Activated naive CD8-positive, alpha-beta T cell treated with anti-CD3 and anti-CD28 coated beads, Interleukin-2, amount 50 U/mL, for 24 hours (primary cell): ENCODE measurements at regions not wholly inside any gene's neighbourhood (a gene's known extent, or its start where the extent isn't known, plus 50 kb on each side); places are given as distances from the start of the nearest gene placed in this dataset.

Experiments used
- ATAC-seq: fragments of 150-1000 bp; cut with Tn5 transposase; one replicate; pipeline ENCODE4 v1.10.0; 2021
- DNase-seq: peaks from one replicate; pipeline ENCODE4 v3.0.0; 2021
- H3K27ac Mint-ChIP-seq: one replicate; pipeline ENCODE4 v1.8.0; 2021; ENCODE audit warnings: mild to moderate bottlenecking, mixed read lengths
- H3K27me3 Mint-ChIP-seq: one replicate; pipeline ENCODE4 v1.8.0; 2021; ENCODE audit warnings: mixed read lengths
- H3K36me3 Mint-ChIP-seq: one replicate; pipeline ENCODE4 v1.8.0; 2021; ENCODE audit warnings: low read depth, mixed read lengths
- H3K4me1 Mint-ChIP-seq: one replicate; pipeline ENCODE4 v1.8.0; 2021; ENCODE audit warnings: mixed read lengths
- H3K4me3 Mint-ChIP-seq: one replicate; pipeline ENCODE4 v1.8.0; 2021; ENCODE audit warnings: mild to moderate bottlenecking, moderate library complexity, mixed read lengths
- H3K9me3 Mint-ChIP-seq: one replicate; pipeline ENCODE4 v1.8.0; 2021; ENCODE audit warnings: mixed read lengths

DNA sequence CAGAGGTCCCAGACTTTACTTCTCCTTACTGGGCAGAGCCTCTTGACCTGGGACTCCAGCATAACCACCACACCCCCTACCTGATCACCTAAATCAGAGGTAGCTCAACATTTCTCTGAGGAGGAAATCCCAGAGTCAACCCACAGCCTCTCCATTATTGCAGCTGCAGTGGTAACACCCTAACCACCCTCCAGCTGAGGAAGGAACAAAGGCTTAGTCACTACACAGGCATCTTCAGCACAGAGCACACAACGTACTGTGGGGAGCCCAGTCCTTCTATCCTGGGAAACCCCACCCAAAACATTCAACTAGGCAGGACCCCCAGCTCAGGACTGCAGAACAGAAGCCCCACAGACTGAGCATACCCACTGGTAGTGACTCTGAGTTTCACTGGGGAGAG is 824.7 kb upstream of the SLITRK5 start:
- no peaks in the 10 kb centered on the region for H3K36me3 Mint-ChIP-seq
- ATAC-seq (no peak), DNase-seq (no peak)

DNA sequence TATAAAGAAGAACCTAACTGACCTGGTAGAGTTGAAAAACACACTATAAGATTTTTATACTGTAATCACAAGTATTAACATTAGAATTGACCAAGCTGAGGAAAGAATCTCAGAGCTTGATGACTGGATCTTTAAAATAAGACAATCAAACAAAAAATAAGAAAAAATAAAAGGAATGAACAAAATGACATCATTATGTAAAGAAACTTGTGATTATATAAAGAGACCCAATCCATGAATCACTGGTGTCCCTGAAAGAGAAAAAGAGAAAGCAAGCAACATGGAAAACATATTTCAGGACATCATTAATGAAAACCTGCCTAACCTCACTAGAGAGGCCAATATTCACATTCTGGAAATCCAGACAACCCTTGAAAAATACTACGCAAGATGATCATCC is 822.5 kb upstream of the SLITRK5 start:
- no peaks in the 10 kb centered on the region for H3K27me3 Mint-ChIP-seq
- DNase-seq: no peak
- H3K36me3 Mint-ChIP-seq: no peaks in the 10 kb centered on the region
- ATAC-seq: no peak
- H3K27ac Mint-ChIP-seq: no peak overlapping the region
- H3K9me3 Mint-ChIP-seq: peaks cover 9% of the 10 kb centered on the region
- H3K4me1 Mint-ChIP-seq: no peaks in the 10 kb centered on the region
- H3K4me3 Mint-ChIP-seq: no peak overlapping the region

More for the DNA sequence above, 824.7 kb upstream of the SLITRK5 start:
- Mint-ChIP-seq H3K4me3 (no peak overlapping the region), H3K4me1 (no peaks in the 10 kb centered on the region), H3K9me3 (peaks cover 9% of the 10 kb centered on the region), H3K27ac (no peak overlapping the region), H3K27me3 (no peaks in the 10 kb centered on the region)

DNA sequence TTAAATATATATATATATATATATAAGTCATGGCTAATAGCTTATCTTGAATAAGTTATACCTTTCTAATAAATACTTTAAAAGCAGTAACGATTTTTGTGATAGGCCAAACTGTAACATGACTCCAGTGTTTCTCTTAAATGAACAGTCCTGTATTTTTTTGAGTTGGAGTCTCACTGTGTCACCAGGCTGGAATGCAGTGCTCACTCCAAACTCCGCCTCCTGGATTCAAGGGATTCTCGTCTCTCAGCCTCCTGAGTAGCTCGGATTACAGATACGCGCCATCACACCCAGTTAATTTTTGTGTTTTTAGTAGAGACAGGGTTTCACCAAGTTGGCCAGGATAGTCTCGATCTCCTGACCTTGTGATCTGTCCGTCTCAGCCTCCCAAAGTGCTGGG is 814.2 kb upstream of the SLITRK5 start:
- H3K27me3 Mint-ChIP-seq: no peaks in the 10 kb centered on the region
- ATAC-seq (no peak), DNase-seq (no peak)
- no peak overlapping the region for H3K27ac Mint-ChIP-seq
- no peaks in the 10 kb centered on the region for H3K4me1 Mint-ChIP-seq
- no peak overlapping the region for H3K4me3 Mint-ChIP-seq
- H3K9me3 Mint-ChIP-seq: no peaks in the 10 kb centered on the region
- no peaks in the 10 kb centered on the region for H3K36me3 Mint-ChIP-seq

DNA sequence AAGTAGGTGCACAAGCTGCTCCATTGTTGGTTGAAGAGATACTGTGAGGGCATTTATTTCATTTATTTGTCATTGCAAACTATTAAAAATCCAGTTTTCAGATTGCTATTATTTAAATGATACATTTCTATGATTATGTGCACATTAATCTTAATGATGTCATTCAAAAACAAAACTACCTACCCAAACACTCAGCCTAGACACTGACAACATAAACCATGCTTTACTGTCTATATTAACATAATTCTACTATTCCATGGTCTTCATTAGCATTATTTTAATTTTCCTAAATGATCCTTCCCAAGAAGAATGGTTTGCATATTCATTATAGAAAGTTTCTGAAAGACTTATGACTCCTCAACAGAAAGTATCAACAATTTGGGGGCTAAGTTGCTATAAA is 813.0 kb upstream of the SLITRK5 start:
- DNase-seq: no peak
- ATAC-seq: no peak
- H3K4me3 Mint-ChIP-seq: no peak overlapping the region
- no peak overlapping the region for H3K27ac Mint-ChIP-seq
- H3K9me3 Mint-ChIP-seq: peaks cover 2% of the 10 kb centered on the region
- H3K27me3 Mint-ChIP-seq: no peaks in the 10 kb centered on the region
- no peaks in the 10 kb centered on the region for H3K4me1 Mint-ChIP-seq
- H3K36me3 Mint-ChIP-seq: no peaks in the 10 kb centered on the region

DNA sequence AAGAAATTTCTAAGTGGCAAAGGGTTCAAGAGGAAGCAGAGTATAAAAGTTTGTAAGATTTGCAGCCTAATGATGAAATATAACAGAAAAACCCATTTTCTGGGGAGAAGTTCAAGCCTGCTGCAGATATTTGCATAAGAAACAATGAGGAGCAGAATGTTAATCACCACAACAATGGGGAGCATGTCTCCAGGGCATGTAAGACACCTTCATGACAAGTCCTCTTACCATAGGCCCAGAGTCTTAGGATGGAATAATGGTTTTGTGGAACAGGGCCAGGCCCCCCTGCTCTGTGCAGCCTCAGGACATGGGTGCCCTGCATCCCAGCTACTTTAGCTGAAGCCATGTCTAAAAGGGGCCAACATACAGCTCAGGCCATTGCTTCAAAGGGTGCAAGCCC is 809.0 kb upstream of the SLITRK5 start:
- Mint-ChIP-seq H3K4me1 (no peaks in the 10 kb centered on the region), H3K4me3 (no peak overlapping the region), H3K9me3 (peaks cover 6% of the 10 kb centered on the region), H3K36me3 (no peaks in the 10 kb centered on the region), H3K27me3 (no peaks in the 10 kb centered on the region), H3K27ac (no peak overlapping the region)
- ATAC-seq: no peak
- no peak for DNase-seq

DNA sequence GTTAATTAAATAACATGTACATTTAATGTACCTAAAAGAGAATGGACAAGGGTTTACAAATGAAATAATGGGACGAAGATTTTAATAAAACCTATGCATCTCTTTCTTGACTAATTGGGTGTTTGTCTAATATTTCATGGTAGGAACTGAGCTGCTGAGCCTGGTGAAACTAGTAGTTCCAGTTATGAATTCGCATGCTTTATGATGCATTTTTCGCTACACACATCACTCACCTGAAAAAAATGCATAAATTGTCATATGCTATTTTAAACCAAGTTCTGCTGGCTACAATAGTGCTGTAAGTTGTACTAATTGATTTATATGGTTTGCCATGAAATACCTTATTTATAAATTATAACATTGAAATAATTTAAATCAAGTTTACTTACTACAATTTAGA is 806.8 kb upstream of the SLITRK5 start:
- no peaks in the 10 kb centered on the region for H3K36me3 Mint-ChIP-seq

DNA sequence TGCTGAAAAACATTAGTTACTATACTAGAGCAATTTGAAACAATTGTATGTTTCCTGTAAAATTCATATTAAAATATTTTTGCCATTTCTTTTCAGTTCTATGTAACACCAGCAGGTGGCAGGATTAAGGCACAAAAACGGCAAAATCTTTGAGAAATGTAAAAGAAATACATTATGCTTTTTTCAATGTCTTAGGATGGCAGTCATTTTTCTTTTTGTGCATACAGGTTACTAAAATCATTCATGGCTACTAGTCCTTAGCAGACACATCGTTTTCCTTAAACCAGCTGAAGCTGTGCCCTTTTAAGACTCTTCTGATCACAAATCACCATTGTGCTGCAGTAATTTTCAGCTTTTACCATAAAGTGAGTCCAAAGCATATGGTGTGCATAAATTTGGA is 800.7 kb upstream of the SLITRK5 start:
- Mint-ChIP-seq H3K27ac (no peak overlapping the region), H3K4me3 (no peak overlapping the region), H3K27me3 (no peaks in the 10 kb centered on the region), H3K36me3 (no peaks in the 10 kb centered on the region), H3K9me3 (no peaks in the 10 kb centered on the region), H3K4me1 (no peaks in the 10 kb centered on the region)
- ATAC-seq (no peak), DNase-seq (no peak)

More for the DNA sequence above, 806.8 kb upstream of the SLITRK5 start:
- ATAC-seq: no peak
- Mint-ChIP-seq H3K27ac (no peak overlapping the region), H3K4me3 (no peak overlapping the region), H3K4me1 (no peaks in the 10 kb centered on the region), H3K27me3 (no peaks in the 10 kb centered on the region), H3K9me3 (peaks cover 6% of the 10 kb centered on the region)
- no peak for DNase-seq

DNA sequence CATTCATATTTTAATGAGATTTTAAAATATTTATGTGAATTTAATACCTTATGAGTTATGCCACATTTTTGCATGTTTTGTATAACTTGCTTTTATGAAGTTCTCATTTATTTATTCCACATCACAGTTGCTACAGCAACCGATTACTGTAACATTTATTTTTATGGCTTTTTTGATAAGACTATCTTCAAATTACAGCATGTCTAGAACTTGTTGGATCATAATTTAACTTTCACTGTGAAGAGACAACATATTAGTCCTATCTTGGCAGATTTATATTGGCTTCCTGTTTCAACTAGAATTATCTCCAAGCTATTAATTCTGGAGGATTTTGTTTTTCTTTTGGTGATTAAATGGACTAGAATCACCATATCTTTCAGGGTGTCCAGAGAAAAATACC is 793.7 kb upstream of the SLITRK5 start:
- Mint-ChIP-seq H3K27ac (no peak overlapping the region), H3K36me3 (no peaks in the 10 kb centered on the region), H3K4me1 (no peaks in the 10 kb centered on the region), H3K9me3 (peaks cover 1% of the 10 kb centered on the region), H3K27me3 (no peaks in the 10 kb centered on the region), H3K4me3 (no peak overlapping the region)
- DNase-seq: no peak
- no peak for ATAC-seq

DNA sequence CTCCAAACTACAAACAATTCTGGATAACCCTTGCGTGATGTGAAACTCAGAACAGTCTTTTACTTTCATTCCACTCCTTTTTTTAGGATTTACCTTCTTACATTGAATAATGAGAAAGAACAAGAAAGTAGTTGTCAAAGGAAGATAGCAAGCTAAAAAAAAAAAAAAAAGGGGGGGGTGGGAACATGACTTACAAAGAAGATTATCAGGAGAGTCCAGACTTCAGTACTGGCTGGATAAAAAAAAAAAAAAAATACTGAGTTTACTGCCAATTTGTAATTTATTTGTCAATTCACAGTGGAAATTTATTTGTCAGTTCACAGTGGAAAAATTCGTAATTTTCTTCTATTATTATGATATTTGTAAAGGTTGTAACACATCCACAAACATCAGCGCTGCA is 792.4 kb upstream of the SLITRK5 start:
- no peaks in the 10 kb centered on the region for H3K4me1 Mint-ChIP-seq
- DNase-seq: no peak

DNA sequence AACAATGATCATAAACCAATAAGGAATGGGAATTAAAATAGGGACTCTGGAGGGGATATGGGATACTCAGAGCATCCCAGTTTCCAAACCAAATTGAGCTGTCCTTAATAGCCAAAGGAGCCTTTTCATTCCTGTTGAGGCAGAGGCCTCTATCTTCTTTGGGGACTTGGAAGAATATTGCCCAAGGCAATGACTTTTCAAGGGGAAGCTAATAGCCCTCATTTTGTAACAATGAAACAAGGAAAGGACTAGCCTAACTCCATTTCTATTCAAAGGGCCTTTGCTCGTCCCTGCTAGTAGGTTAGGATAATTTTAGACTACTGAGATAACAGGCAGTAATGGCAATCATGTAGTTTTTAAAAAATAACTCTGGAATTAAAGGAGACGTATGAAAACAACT is 789.8 kb upstream of the SLITRK5 start:
- no peak overlapping the region for H3K4me3 Mint-ChIP-seq
- DNase-seq (no peak), ATAC-seq (no peak)
- H3K36me3 Mint-ChIP-seq: no peaks in the 10 kb centered on the region
- H3K4me1 Mint-ChIP-seq: no peaks in the 10 kb centered on the region
- H3K9me3 Mint-ChIP-seq: peaks cover 12% of the 10 kb centered on the region
- no peaks in the 10 kb centered on the region for H3K27me3 Mint-ChIP-seq
- H3K27ac Mint-ChIP-seq: no peak overlapping the region

More for the DNA sequence above, 792.4 kb upstream of the SLITRK5 start:
- Mint-ChIP-seq H3K27me3 (no peaks in the 10 kb centered on the region), H3K4me3 (no peak overlapping the region), H3K27ac (no peak overlapping the region), H3K9me3 (peaks cover 5% of the 10 kb centered on the region), H3K36me3 (no peaks in the 10 kb centered on the region)
- no peak for ATAC-seq

DNA sequence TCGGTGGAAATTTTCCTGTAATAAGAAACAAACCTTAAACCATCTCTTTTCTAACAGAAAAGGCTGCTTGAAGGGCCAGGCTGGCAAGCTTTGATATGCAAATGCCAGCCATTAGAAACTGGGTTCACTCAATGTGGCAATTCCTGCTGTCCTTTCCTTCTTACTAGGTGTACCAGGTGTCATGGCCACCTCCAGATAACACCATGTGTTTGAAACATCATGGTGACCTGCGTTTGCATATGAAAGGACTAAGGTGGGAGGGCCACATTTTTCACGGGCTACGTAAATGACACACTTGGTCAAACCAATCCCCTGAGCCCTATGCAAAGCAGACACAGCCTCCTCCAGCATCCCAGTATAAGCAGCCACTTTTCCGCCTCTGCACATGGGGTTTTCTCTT is 789.1 kb upstream of the SLITRK5 start:
- ATAC-seq (no peak), DNase-seq (no peak)
- Mint-ChIP-seq H3K4me1 (no peaks in the 10 kb centered on the region), H3K4me3 (no peak overlapping the region), H3K27me3 (no peaks in the 10 kb centered on the region), H3K27ac (no peak overlapping the region), H3K9me3 (peaks cover 12% of the 10 kb centered on the region), H3K36me3 (no peaks in the 10 kb centered on the region)

DNA sequence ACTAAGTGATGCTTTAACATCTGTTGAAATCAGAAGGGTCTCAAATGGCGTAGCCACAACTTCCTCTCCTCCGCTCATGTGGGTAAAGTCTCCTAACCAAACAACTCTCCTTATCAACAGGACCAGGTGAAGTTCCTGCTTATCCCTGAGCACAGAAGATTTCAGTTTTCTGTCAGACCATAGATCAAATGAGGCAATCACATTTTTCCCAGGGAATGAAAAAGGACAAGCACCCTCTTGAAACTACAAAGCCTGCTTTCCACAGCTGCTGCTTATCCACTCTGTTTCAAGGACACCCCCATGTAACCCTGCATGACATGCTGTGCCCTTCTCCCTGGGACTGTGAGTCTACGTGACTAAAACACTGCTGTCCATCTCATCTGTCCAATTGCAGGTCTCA is 788.3 kb upstream of the SLITRK5 start:
- no peak overlapping the region for H3K4me3 Mint-ChIP-seq
- ATAC-seq (no peak), DNase-seq (no peak)
- no peaks in the 10 kb centered on the region for H3K27me3 Mint-ChIP-seq
- H3K9me3 Mint-ChIP-seq: peaks cover 12% of the 10 kb centered on the region
- H3K36me3 Mint-ChIP-seq: no peaks in the 10 kb centered on the region
- no peak overlapping the region for H3K27ac Mint-ChIP-seq
- no peaks in the 10 kb centered on the region for H3K4me1 Mint-ChIP-seq

DNA sequence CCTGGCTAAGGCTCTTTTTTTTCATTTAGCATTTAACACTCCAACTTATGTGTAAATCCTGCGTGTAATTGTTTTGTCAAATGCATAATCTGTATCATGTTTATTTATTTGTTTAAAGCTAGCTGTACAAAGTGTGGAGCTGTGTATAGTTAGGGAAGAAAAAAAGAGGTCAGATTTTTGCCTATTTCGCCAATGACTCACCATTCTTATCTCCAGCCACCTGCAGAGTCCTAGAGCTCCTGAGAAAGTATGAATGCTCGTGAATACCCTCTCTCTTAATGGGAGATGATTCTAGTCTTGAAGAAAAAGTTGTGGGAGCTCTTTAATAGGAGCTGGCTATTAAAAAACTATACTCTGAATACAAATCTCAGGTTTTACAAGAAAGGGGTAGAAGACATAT is 778.8 kb upstream of the SLITRK5 start:
- H3K27ac Mint-ChIP-seq: no peak overlapping the region
- peaks cover 4% of the 10 kb centered on the region for H3K9me3 Mint-ChIP-seq
- DNase-seq (no peak), ATAC-seq (no peak)
- no peaks in the 10 kb centered on the region for H3K4me1 Mint-ChIP-seq
- no peaks in the 10 kb centered on the region for H3K36me3 Mint-ChIP-seq
- H3K4me3 Mint-ChIP-seq: no peak overlapping the region
- H3K27me3 Mint-ChIP-seq: no peaks in the 10 kb centered on the region

DNA sequence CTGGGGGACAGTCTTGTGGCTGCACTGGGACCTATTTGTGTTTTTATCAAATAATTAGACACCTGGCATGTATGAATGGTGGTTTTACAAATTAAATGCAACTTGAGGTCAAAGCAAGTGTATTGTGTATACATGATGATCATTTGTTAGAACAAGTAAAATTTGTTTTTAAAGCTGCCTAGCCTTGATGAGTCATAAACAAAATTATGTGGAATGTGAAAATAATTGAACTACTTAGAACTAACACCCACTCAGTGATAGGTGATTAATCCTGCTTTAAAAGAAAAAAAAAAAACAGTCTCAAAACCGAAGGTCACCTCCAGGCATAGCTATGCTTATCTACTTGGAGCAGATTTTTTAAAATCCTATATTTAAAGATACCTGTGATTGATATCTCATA is 770.3 kb upstream of the SLITRK5 start:
- DNase-seq (no peak), ATAC-seq (no peak)
- H3K36me3 Mint-ChIP-seq: no peaks in the 10 kb centered on the region
- no peak overlapping the region for H3K27ac Mint-ChIP-seq
- H3K4me1 Mint-ChIP-seq: no peaks in the 10 kb centered on the region
- H3K4me3 Mint-ChIP-seq: no peak overlapping the region
- no peaks in the 10 kb centered on the region for H3K27me3 Mint-ChIP-seq
- H3K9me3 Mint-ChIP-seq: no peaks in the 10 kb centered on the region

DNA sequence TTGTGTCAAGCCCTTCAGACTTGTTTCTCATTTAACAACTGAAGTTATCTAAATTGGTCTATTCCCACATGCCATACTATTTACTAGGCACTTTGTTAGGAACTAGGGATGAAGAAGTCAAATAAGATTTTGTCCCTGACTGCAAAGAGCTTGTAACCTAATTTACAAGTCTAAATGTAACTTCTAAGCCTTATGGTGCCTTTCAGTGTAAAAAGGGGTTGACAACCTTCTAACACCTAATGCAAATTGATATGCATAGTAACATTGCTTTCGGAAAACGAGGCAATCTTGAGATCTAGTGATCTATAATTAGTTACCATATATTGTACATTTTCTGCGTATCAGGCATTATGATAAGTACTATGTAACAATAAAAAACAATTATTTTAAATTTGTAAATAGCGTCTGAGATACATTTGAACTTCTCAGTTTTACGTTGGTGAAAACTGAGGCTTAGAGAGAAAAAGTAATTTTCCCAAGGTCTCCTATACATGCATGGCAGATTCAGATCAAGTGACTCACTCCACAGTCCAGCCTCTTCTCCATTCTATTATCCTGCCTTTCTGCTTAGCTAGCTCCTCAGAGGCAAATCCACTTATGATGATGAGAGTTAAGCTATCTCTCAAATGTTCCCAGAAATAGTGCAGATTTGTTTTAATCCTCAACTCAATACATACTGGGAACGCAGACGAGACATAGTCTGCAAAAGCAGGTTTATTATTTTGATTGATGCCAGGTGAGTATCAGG is 764.9 kb upstream of the SLITRK5 start:
- H3K27ac Mint-ChIP-seq: no peak overlapping the region
- ATAC-seq: no peak
- H3K4me3 Mint-ChIP-seq: no peak overlapping the region
- peaks cover 4% of the 10 kb centered on the region for H3K9me3 Mint-ChIP-seq
- no peak for DNase-seq
- no peaks in the 10 kb centered on the region for H3K4me1 Mint-ChIP-seq
- H3K27me3 Mint-ChIP-seq: no peaks in the 10 kb centered on the region
- no peaks in the 10 kb centered on the region for H3K36me3 Mint-ChIP-seq

DNA sequence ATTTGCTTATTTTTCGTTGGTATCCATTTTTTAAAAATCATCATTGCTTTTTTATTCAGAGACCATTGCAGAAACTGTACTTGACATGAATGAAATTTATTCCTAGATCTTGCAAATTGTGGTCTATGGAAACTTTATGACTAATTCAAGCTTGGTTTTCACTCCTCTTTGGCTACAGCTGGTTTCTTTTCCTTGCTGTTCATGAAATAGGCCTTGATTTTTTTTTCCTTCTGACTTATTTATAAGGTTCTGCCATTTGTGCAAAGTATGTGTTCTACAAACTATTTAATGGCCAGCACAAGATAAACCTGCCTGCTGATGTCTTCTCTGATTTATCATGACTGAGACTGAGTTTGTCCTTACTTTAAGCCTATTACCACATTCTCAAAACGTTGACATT is 764.0 kb upstream of the SLITRK5 start:
- Mint-ChIP-seq H3K36me3 (no peaks in the 10 kb centered on the region), H3K4me3 (no peak overlapping the region), H3K27ac (no peak overlapping the region), H3K27me3 (no peaks in the 10 kb centered on the region), H3K4me1 (no peaks in the 10 kb centered on the region), H3K9me3 (peaks cover 4% of the 10 kb centered on the region)
- ATAC-seq (no peak), DNase-seq (no peak)
